Fibroblast of pulmonary artery (primary cell): ENCODE measurements at regions not wholly inside any gene's neighbourhood (a gene's known extent, or its start where the extent isn't known, plus 50 kb on each side); places are given as distances from the start of the nearest gene placed in this dataset.
A peak's percentile ranks its signal among the peaks of the same experiment; 100 is the strongest.

Source experiments
- DNase-seq: peaks from one replicate; pipeline ENCODE4 v3.0.0-alpha.2; 2010; ENCODE audit warnings: low read depth
- H3K4me3 ChIP-seq: replicated peaks from 2 replicates; pipeline ENCODE4 v1.5.1; 2011; ENCODE audit warnings: low read depth, mild to moderate bottlenecking, control low read depth, low read length, moderate library complexity
- CTCF ChIP-seq: IDR thresholded peaks from 2 replicates; pipeline ENCODE4 v1.5.1; 2011; ENCODE audit warnings: mild to moderate bottlenecking, control low read depth, low read length, inconsistent platforms; ENCODE audit errors: missing control alignments

- peak; percentile 92 for DNase-seq
- no peak for TF ChIP-seq CTCF
- H3K4me3 ChIP-seq, result peak overlapping the region; percentile 1
Observed at GRCh38 chr2:181364492-181365170, 92.6 kb upstream of the ITGA4 start.

- no peak overlapping the region for H3K4me3 ChIP-seq
- no peak for TF ChIP-seq CTCF
- DNase-seq, result no peak
Observed at GRCh38 chr2:181366675-181367175, 90.5 kb upstream of the ITGA4 start.

- H3K4me3 ChIP-seq, result no peak overlapping the region
- DNase-seq, result no peak
- no peak for TF ChIP-seq CTCF
Observed at GRCh38 chr2:181367411-181367810, 89.8 kb upstream of the ITGA4 start.

- TF ChIP-seq CTCF, result no peak
- no peak overlapping the region for H3K4me3 ChIP-seq
- DNase-seq, result no peak
Observed at GRCh38 chr2:181367906-181368435, 89.2 kb upstream of the ITGA4 start.

GRCh38 chr2:181370126-181370525 is 87.1 kb upstream of the ITGA4 start:
- DNase-seq, result no peak
- no peak overlapping the region for H3K4me3 ChIP-seq
- no peak for TF ChIP-seq CTCF

- no peak overlapping the region for H3K4me3 ChIP-seq
- DNase-seq, result no peak
- no peak for TF ChIP-seq CTCF
Observed at GRCh38 chr2:181371195-181371594, 86.0 kb upstream of the ITGA4 start.
